DOHH2 (cell line): ENCODE measurements at regions not wholly inside any gene's neighbourhood (a gene's known extent, or its start where the extent isn't known, plus 50 kb on each side); places are given as distances from the start of the nearest gene placed in this dataset.

Experiments used
- H3F3A ChIP-seq: fragments of 200-600 bp; sonication (generic), shearing (Covaris generic); 2 replicates; pipeline ENCODE4 v1.6.0; 2016; ENCODE audit warnings: antibody characterized with exemption, mild to moderate bottlenecking; ENCODE audit not compliant: control insufficient read depth, insufficient read depth
- H3K27ac ChIP-seq: fragments of 200-600 bp; sonication (generic); 2 replicates; pipeline ENCODE4 v1.5.1; 2014; ENCODE audit warnings: low read depth, mild to moderate bottlenecking, low read length, moderate library complexity
- H3K27me3 ChIP-seq: fragments of 200-600 bp; sonication (generic); 2 replicates; pipeline ENCODE4 v1.6.1; 2014; ENCODE audit warnings: mild to moderate bottlenecking, low read length, mixed read lengths; ENCODE audit not compliant: control insufficient read depth
- H3K36me3 ChIP-seq: fragments of 200-600 bp; sonication (generic); 2 replicates; pipeline ENCODE4 v1.6.1; 2014; ENCODE audit warnings: mild to moderate bottlenecking, low read length, moderate library complexity, mixed read lengths; ENCODE audit not compliant: control insufficient read depth
- H3K4me1 ChIP-seq: fragments of 200-600 bp; sonication (generic); 2 replicates; pipeline ENCODE4 v1.6.1; 2014; ENCODE audit warnings: mild to moderate bottlenecking, low read length, mixed read lengths; ENCODE audit not compliant: control insufficient read depth
- H3K4me2 ChIP-seq: fragments of 200-600 bp; sonication (generic); 2 replicates; pipeline ENCODE4 v1.6.0; 2014; ENCODE audit warnings: mild to moderate bottlenecking, low read length, moderate library complexity
- H3K4me3 ChIP-seq: fragments of 200-600 bp; sonication (generic); 2 replicates; pipeline ENCODE4 v1.5.1; 2014; ENCODE audit warnings: mild to moderate bottlenecking, low read length, mixed read lengths
- H3K79me2 ChIP-seq: fragments of 200-600 bp; sonication (generic); 2 replicates; pipeline ENCODE4 v1.6.1; 2014; ENCODE audit warnings: mild to moderate bottlenecking, low read length, mixed read lengths; ENCODE audit not compliant: control insufficient read depth
- H3K9me2 ChIP-seq: fragments of 200-600 bp; sonication (generic); replicated peaks from 2 replicates; pipeline ENCODE4 v1.6.1; 2014; ENCODE audit warnings: mild to moderate bottlenecking, low read length, mixed read lengths; ENCODE audit not compliant: control insufficient read depth
- H3K9me3 ChIP-seq: fragments of 200-600 bp; sonication (generic); 2 replicates; pipeline ENCODE4 v1.6.1; 2014; ENCODE audit warnings: antibody characterized with exemption, low read length, mixed read lengths; ENCODE audit not compliant: control insufficient read depth, insufficient read depth
- H4K20me1 ChIP-seq: fragments of 200-600 bp; sonication (generic); 2 replicates; pipeline ENCODE4 v1.6.0; 2014; ENCODE audit warnings: low read depth, mild to moderate bottlenecking, antibody characterized with exemption, low read length, moderate library complexity; ENCODE audit not compliant: control insufficient read depth, insufficient read depth
- CTCF ChIP-seq: fragments of 200-600 bp; sonication (generic); IDR thresholded peaks from one replicate; pipeline ENCODE4 v1.5.1; 2014; ENCODE audit warnings: antibody characterized with exemption, mild to moderate bottlenecking, low read depth, low read length; ENCODE audit not compliant: poor library complexity, severe bottlenecking
- EZH2phosphoT487 ChIP-seq: fragments of 200-600 bp; sonication (generic); IDR thresholded peaks from 2 replicates; pipeline ENCODE4 v1.6.1; 2017; ENCODE audit warnings: borderline replicate concordance, mild to moderate bottlenecking, antibody characterized with exemption, low read length, moderate library complexity, mixed read lengths

GRCh38 chr10:37703833-37704382 lies 153.5 kb downstream of the ZNF248 start:
- Histone ChIP-seq H3K27me3 (no peaks in the 10 kb centered on the region), H3K4me3 (no peak overlapping the region), H3K4me2 (no peak overlapping the region), H3K36me3 (no peaks in the 10 kb centered on the region), H3K9me3 (no peaks in the 10 kb centered on the region; the same call in 1 of the 2 replicates), H3F3A (no peaks in the 10 kb centered on the region), H3K27ac (no peak overlapping the region), H3K79me2 (no peaks in the 10 kb centered on the region), H4K20me1 (no peaks in the 10 kb centered on the region), H3K9me2 (no peaks in the 10 kb centered on the region), H3K4me1 (no peaks in the 10 kb centered on the region)
- TF ChIP-seq EZH2phosphoT487 (no peak), CTCF (no peak)

GRCh38 chr10:37703114-37703513 lies 154.3 kb downstream of the ZNF248 start:
- Histone ChIP-seq H3K4me2 (no peak overlapping the region), H4K20me1 (no peaks in the 10 kb centered on the region), H3K4me1 (no peaks in the 10 kb centered on the region), H3K4me3 (no peak overlapping the region), H3K79me2 (no peaks in the 10 kb centered on the region), H3K27me3 (no peaks in the 10 kb centered on the region), H3K9me3 (no peaks in the 10 kb centered on the region; the same call in 1 of the 2 replicates), H3K36me3 (no peaks in the 10 kb centered on the region), H3F3A (no peaks in the 10 kb centered on the region), H3K27ac (no peak overlapping the region), H3K9me2 (no peaks in the 10 kb centered on the region)
- TF ChIP-seq CTCF (no peak), EZH2phosphoT487 (no peak)

- Histone ChIP-seq H3K4me2 (no peak overlapping the region), H3K4me3 (no peak overlapping the region), H3K9me3 (no peaks in the 10 kb centered on the region; the same call in 1 of the 2 replicates), H3F3A (no peaks in the 10 kb centered on the region), H4K20me1 (no peaks in the 10 kb centered on the region), H3K9me2 (no peaks in the 10 kb centered on the region), H3K27ac (no peak overlapping the region), H3K4me1 (no peaks in the 10 kb centered on the region), H3K79me2 (no peaks in the 10 kb centered on the region), H3K27me3 (no peaks in the 10 kb centered on the region), H3K36me3 (no peaks in the 10 kb centered on the region)
- TF ChIP-seq CTCF (no peak), EZH2phosphoT487 (no peak)
Measured at GRCh38 chr10:37701781-37702493, 155.5 kb downstream of the ZNF248 start.
